GM21717 (cell line): ENCODE measurements at regions not wholly inside any gene's neighbourhood (a gene's known extent, or its start where the extent isn't known, plus 50 kb on each side); places are given as distances from the start of the nearest gene placed in this dataset.
"Not testable (repeated sequence)": the region's sequence is repeated elsewhere in the genome, so short reads cannot be mapped to it uniquely, and the experiment has no call there.

Experiments used
- ATAC-seq: cut with Tn5 transposase; IDR thresholded peaks from one replicate; pipeline ENCODE4 v1.9.1; 2021; ENCODE audit warnings: mild to moderate bottlenecking, moderate library complexity; ENCODE audit not compliant: unreplicated experiment

GRCh38 chr2:156254637-156255067 lies 77.9 kb downstream of the NR4A2 start:
- ATAC-seq, result not testable (repeated sequence)

DNA sequence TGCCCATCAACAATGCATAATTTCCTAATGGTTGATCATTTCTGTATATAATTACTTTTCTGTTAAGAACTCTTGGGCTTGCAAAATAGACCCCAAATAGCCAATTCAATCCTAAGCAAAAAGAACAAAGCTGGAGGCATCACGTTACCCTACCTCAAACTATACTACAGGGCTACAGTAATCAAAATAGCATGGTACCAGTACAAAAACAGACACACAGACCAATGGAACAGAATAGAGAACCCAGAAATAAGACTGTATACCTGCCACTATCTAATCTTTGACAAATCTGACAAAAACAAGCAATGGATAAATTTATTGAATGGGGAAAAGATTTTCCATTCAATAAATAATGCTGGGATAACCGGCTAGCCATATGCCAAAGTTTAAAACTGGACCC lies 78.8 kb downstream of the NR4A2 start:
- ATAC-seq, result no peak

DNA sequence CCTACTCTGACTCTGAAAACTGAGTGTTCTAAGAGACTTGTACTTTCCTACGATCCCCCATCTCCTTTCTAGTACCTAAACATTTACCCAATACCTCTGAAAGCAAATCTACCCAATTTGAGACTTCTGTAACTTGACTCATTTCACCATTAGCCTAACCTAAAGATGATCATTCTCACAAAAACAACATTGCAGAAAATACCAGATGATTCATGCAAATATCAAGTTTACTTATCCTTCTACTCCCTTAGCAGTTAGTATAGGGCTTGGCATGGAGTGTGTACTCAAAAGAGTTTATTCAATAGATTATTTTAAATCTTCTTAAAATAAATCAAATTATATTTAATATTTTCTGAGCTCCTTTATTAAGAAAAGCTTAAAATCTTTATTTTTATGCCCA lies 89.6 kb downstream of the NR4A2 start:
- ATAC-seq, result no peak

DNA sequence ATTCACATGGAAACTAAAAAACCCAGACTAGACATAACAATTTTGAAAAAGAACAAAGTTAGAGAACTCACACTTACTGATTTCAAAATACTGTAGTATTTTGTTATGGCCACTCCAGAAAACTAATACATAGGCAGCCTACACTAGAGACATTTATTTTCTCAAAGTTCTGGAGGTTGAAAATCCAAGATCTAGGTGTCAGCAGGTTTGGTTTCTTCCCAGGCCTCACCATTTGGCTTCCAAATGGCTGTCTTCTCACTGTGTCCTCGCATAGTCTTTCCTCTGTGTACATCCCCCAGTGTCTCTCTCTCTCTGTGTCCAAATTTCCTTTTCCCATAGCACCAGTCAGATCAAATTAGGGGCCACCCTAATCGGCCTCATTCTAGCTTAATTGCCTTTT lies 95.0 kb downstream of the NR4A2 start:
- ATAC-seq, result no peak

DNA sequence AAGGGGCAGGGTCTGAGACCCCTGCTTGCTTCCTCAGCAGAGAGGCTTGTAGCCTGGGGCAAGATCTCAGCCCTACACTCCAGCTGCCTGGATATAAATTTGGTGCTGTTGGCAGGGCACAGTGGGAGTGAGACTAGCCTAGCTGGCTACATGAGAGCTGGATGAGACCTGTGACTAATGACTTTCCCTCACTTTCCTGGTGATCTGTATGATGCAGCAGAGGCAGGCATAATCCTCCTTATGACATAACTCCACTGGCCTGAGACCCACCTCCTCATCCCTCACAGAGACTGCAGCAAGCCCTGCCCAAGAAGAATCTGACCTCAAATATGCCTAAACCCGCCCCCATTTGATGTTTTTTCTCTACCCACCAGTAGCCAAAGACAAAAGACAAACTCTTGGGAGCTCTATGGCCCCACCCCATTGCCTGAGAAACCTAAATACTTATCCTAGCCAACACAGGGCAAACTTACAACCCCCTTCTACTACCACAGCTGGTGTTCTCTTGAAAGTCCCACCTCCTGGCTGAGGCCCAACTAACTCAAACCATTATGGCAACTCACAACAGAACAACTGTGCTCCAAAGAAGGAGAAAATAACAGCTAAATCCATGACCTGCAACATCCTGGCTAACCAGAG lies 102.7 kb downstream of the NR4A2 start:
- ATAC-seq, result no peak

- not testable (repeated sequence) for ATAC-seq
Measured at GRCh38 chr2:156223328-156223727, 109.2 kb downstream of the NR4A2 start.

DNA sequence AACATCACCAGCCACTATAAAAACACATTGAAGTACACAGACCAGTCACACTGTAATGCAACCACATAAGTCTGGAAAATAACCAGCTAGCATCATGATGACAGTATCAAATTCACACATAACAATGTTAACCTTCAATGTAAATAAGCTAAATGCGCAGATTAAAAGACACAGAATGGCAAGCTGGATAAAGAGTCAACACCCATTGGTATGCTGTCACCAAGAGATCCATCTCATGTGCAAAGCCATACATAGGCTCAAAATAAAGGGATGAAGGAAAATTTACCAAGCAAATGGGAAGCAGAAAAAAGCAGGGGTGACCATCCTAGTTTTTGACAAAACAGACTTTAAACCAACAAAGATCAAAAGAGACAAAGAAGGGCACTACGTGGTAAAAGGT lies 110.8 kb downstream of the NR4A2 start:
- no peak for ATAC-seq

- no peak for ATAC-seq
Measured at GRCh38 chr2:156219491-156220100, 112.9 kb downstream of the NR4A2 start.

GRCh38 chr2:156215656-156216055 lies 116.9 kb downstream of the NR4A2 start:
- ATAC-seq, result no peak

DNA sequence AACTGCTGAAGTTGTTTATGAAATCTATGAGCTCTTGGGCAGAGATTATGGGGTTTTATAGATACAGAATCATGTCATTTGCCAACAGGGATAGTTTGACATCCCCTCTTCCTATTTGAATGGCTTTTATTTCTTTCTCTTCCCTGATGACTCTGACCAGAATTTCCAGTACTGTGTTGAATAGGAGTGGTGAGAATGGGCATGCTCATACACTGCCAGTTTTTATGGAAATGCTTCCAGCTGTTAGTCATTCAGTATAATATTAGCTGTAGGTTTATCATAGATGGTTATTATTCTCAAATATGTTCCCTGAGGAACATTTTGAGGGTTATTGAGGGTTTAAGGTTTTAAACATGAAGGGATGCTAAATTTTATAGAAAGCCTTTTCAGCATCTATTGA lies 121.2 kb downstream of the NR4A2 start:
- ATAC-seq, result no peak

GRCh38 chr2:156206355-156206754 lies 126.2 kb downstream of the NR4A2 start:
- no peak for ATAC-seq

DNA sequence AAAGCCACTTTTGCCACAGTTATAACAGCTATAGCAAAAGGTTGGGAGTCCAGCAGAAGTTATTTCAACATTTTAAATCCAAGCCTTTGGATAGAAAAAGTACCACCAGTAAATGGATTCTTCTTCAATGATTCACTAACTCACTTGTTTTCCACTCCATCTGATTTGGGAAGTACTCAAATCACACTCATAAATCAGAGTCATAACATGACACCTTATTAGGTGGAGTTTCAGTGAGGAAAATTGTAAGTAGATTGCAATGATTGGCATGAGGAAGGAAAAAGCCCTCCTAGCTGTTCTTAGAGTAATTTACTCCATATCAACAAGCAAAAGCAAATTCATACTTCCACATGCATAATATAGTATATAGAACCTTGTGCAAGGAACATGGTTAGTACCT lies 132.9 kb downstream of the NR4A2 start:
- ATAC-seq, result no peak

DNA sequence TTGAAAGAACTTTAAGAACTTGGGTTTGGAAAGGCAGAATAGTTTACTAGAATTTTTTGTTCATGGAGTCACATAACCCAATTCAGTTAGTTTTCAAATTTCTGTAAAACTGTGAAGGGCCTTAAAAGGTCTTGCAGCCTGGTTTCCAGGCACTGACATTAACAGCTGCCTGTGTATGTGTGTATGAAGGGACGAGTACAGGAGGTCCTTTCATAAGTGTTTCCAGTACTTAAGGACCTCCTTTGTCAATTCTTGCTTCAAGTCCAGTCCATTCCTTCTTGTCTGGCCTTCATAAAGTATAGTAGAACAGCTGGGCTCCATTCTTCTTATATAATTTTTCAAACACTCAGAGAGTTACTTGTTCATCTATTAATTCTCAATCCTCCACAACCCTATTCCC lies 136.5 kb downstream of the NR4A2 start:
- ATAC-seq, result no peak

DNA sequence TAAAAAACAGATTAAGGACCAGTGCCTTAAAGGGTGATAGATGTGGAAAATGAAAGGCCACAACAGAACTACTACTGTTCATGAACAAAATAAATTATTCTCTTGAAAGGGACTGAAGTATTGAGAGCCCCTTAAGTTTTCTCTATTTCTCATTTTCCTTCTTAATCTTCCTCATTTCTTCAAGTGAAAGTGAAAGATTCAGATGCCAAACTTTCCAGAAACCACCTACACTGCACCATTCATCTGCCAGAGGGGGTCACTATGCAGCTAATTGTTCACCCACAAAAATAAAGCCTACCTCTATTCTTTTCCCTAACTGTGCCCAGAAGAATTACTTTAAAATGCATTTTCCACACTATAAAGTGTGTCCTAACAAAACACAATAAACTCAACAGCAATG lies 140.1 kb downstream of the NR4A2 start:
- ATAC-seq, result no peak

DNA sequence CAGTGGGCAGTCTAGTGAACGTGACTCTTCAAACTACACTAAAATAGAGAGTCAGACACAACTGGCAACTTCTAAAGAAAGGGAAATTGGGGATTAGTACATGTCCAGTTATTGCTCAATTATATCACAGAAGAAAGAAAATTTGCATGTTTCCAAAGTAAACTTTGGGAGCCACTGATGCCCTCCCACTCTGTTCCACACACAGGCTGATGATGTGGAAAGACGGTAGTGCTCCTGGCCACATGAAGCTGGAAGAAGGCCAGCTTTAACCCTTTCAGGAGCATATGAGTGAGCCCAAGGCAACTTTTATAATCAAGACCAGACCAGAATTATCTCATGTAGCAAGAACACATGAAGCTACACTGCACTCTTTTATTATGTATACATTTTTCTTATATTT lies 141.0 kb downstream of the NR4A2 start:
- ATAC-seq, result no peak

- ATAC-seq, result no peak
Measured at GRCh38 chr2:156190517-156190916, 142.0 kb downstream of the NR4A2 start.

- no peak for ATAC-seq
Measured at GRCh38 chr2:156189584-156189983, 142.9 kb downstream of the NR4A2 start.

DNA sequence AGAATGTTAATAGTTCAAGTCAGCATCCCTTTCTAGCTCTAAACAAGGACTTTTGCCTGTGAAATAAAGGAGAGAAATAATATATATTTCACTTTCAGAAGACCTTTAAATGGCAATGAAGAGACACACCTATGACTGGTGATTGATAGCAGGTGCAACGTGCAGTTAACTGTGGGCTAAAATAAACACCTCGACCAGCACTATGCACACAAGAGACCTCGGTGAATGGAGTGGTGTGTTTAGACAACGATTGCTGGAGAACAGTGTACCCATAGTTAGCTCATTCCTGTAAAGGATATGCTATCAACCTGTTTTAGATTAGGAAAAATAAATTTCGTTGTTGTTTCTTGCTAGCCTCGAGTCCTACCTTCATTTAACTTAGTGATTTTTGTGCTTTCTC lies 143.4 kb downstream of the NR4A2 start:
- no peak for ATAC-seq

GRCh38 chr2:156182132-156182531 lies 150.4 kb downstream of the NR4A2 start:
- ATAC-seq, result no peak

DNA sequence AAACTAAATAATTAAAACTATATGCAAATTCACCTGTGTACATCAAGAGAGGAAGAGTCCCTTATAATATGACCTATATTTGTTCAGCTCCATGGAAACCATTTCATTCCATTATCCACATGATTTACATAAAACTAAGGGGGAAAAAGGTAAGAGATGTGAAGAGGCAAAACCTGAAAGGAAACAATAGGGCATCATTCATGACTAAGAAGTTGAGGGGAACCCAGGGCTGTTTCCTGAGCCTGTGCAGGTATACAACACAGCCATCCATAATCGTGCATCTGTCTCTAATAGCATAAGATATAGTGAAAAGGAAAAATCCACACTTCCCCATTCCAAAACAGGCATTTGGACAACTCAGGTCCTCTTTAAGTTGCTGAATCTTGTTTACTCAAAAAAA lies 151.3 kb downstream of the NR4A2 start:
- ATAC-seq, result no peak

GRCh38 chr2:156177654-156178053 lies 154.9 kb downstream of the NR4A2 start:
- ATAC-seq, result no peak

GRCh38 chr2:156175946-156176345 lies 156.6 kb downstream of the NR4A2 start:
- no peak for ATAC-seq

DNA sequence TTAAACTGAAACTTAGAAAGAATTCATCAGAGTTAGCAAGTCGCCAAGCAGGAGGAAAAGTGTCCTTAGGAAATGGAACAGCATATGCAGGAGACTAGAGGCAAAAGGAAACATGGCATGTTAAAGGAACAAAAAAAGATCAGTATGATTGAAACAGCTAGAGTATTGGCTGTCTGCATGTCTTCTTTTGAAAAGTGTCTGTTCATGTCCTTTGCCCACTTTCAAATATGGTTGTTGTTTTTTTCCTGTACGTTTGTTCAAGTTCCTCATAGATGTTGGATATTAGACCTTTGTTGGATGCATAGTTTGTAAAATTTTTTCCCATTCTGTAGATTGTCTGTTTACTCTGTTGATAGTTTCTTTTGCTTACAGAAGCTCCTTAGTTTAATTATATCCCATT lies 161.6 kb downstream of the NR4A2 start:
- ATAC-seq, result no peak
